ENCODE measurements at regions not wholly inside any gene's neighbourhood (a gene's known extent, or its start where the extent isn't known, plus 50 kb on each side); places are given as distances from the start of the nearest gene placed in this dataset.

DNA sequence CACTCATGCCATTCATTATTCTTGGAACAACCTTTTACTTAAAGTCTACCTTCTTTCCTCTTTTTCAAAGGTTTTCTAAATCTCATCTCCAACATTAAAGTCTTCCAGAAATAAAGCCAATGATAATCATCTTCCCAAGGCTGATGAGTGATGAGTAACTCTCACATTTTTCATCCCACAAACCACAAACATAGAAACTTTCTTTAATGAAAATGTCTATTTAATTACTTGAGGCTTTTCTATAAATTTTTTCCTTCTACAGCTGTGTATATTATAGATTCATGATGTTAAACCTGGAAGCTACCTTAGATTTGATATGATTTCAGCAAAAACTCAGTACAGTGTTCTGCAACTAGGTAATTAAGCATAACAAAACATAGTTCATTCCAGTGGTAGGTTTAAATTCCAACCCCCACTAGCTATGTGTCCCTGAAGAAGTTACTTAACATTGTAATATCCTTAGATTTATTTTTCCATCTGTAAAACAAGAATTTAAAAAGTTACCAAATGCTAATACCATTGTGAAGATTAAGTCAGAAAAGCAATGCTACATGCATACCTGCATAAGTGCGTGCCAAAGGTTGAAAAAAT lies 845.4 kb downstream of the KCNA4 start:
- no peak for TF ChIP-seq POLR2A (IDR thresholded peaks at IDR 0.05)
- TF ChIP-seq, protein P1, sequence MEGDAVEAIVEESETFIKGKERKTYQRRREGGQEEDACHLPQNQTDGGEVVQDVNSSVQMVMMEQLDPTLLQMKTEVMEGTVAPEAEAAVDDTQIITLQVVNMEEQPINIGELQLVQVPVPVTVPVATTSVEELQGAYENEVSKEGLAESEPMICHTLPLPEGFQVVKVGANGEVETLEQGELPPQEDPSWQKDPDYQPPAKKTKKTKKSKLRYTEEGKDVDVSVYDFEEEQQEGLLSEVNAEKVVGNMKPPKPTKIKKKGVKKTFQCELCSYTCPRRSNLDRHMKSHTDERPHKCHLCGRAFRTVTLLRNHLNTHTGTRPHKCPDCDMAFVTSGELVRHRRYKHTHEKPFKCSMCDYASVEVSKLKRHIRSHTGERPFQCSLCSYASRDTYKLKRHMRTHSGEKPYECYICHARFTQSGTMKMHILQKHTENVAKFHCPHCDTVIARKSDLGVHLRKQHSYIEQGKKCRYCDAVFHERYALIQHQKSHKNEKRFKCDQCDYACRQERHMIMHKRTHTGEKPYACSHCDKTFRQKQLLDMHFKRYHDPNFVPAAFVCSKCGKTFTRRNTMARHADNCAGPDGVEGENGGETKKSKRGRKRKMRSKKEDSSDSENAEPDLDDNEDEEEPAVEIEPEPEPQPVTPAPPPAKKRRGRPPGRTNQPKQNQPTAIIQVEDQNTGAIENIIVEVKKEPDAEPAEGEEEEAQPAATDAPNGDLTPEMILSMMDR (IDR thresholded peaks at IDR 0.05) = no peak
- WGBS, 2 donors = 92 to 96% methylated on average over 1 of the region's 1 CpG
- no peaks in the 10 kb centered on the region for H3K4me1 ChIP-seq
- H3K4me3 ChIP-seq = no peak overlapping the region
- no peak overlapping the region for H3K27ac ChIP-seq
- DNase-seq = no peak
- intact Hi-C loops (cut with DNase I; ENCODE audit: low total_unique reads) = no loop called here
- H3K9me3 ChIP-seq = no peaks in the 10 kb centered on the region
- H3K36me3 ChIP-seq (ENCODE audit: low read depth, missing control alignments) = no peaks in the 10 kb centered on the region
- no peaks in the 10 kb centered on the region for H3K27me3 ChIP-seq

DNA sequence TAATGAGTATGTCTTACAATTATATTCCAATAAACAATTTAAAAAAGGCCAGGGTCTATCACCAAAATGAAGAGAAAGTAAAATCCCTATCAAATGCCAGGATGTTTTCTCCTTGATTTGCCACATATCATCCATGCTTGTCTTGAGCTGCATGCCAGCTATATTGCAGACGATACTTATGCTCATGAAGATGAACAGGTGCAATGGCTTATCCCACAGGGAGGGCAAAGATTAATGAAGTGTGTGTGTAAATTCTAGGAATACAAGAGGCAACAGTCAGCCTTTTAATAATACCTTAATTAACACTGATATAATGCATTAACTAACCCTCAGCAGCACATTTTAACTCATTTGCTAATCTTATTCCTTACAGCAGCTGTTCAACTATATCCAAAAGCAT lies 850.5 kb downstream of the KCNA4 start:
- Histone ChIP-seq H3K36me3 (ENCODE audit: low read depth, missing control alignments) (no peaks in the 10 kb centered on the region), H3K4me1 (no peaks in the 10 kb centered on the region), H3K27me3 (no peaks in the 10 kb centered on the region), H3K4me3 (no peak overlapping the region), H3K9me3 (no peaks in the 10 kb centered on the region), H3K27ac (no peak overlapping the region)
- no peak for TF ChIP-seq POLR2A (IDR thresholded peaks at IDR 0.05)
- TF ChIP-seq, protein P1 (IDR thresholded peaks at IDR 0.05) = no peak
- DNase-seq = no peak
- WGBS, 2 donors = 46 to 52% methylated on average over 1 of the region's 1 CpG
- intact Hi-C loops (cut with DNase I; ENCODE audit: low total_unique reads) = no loop called here

DNA sequence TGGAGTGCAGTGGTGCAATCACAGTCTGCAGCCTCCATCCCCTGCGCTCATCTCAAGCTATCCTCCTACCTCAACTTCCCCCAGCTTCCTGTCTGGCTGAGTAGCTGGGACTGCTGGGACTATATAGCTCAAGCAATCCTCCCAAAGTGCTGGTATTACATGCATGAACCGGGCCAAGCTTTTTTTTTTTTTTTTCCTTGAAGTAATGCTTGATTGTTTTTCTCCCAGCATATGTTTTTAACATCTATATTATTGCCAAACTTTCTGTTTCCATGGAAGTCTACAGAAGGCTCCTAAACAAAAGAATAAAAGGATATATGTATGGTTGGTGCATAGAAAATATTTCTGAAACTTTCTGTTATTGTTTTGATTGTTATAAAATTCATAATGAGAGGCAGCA lies 853.6 kb downstream of the KCNA4 start:
- 88% methylated on average over 2 of the region's 2 CpGs for WGBS, 2 donors
- DNase-seq = no peak
- intact Hi-C loops (cut with DNase I; ENCODE audit: low total_unique reads) = no loop called here
- TF ChIP-seq, protein P1 (IDR thresholded peaks at IDR 0.05) = no peak
- H3K4me3 ChIP-seq = no peak overlapping the region
- no peak overlapping the region for H3K27ac ChIP-seq
- no peaks in the 10 kb centered on the region for H3K4me1 ChIP-seq
- H3K9me3 ChIP-seq = no peaks in the 10 kb centered on the region
- H3K27me3 ChIP-seq = no peaks in the 10 kb centered on the region
- H3K36me3 ChIP-seq (ENCODE audit: low read depth, missing control alignments) = no peaks in the 10 kb centered on the region

DNA sequence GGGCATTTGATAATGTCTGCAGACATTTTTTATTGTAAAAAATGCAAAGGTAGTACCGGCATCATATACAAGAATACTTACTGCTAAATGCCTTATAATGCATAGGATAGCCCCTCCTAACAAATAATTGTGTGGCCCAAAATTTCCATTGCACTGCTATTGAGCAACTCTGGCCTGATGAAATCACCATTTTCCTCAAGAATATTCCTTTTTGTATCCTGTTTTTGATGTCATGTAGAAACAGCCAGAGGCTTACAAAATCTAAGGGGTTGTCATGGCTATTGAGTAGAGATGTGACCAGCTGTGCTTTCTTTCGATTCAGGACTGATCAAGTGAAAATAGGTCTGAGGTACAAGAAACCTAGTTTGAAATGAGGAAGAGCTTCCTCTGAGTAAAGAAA lies 854.3 kb downstream of the KCNA4 start:
- Histone ChIP-seq H3K9me3 (no peaks in the 10 kb centered on the region), H3K4me3 (no peak overlapping the region), H3K36me3 (ENCODE audit: low read depth, missing control alignments) (no peaks in the 10 kb centered on the region), H3K4me1 (no peaks in the 10 kb centered on the region), H3K27ac (no peak overlapping the region), H3K27me3 (no peaks in the 10 kb centered on the region)
- DNase-seq = no peak
- intact Hi-C loops (cut with DNase I; ENCODE audit: low total_unique reads) = no loop called here
- TF ChIP-seq, protein P1 (IDR thresholded peaks at IDR 0.05) = no peak
- no peak for TF ChIP-seq POLR2A (IDR thresholded peaks at IDR 0.05)
- 83 to 94% methylated on average over 2 of the region's 2 CpGs for WGBS, 2 donors

DNA sequence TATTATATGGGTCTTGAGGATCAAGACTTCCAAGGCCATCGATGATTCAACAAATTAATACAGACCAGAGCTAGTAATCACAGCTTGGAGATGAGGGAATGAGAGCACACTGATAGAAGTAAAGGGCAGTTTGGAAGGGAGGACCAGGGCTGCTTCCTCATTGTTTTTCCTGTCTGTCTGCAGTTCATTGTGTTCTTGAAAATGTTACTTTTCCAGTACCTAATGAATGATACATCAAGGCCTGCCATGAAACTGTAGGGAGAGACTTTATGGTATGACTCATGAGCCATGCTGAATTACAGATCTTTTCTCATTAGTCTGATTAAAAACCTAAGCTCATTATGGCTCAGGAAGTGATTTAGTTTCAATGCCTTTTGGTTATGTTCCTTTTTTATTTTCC lies 855.6 kb downstream of the KCNA4 start:
- H3K9me3 ChIP-seq = no peaks in the 10 kb centered on the region
- no peak overlapping the region for H3K27ac ChIP-seq
- no peaks in the 10 kb centered on the region for H3K36me3 ChIP-seq (ENCODE audit: low read depth, missing control alignments)
- no peaks in the 10 kb centered on the region for H3K27me3 ChIP-seq
- no peaks in the 10 kb centered on the region for H3K4me1 ChIP-seq
- 42 to 67% methylated on average over 1 of the region's 1 CpG for WGBS, 2 donors
- intact Hi-C loops (cut with DNase I; ENCODE audit: low total_unique reads) = no loop called here
- DNase-seq = no peak
- TF ChIP-seq, protein P1 (IDR thresholded peaks at IDR 0.05) = no peak
- TF ChIP-seq POLR2A (IDR thresholded peaks at IDR 0.05) = no peak
- H3K4me3 ChIP-seq = no peak overlapping the region
